GM03348 (cell line): ENCODE measurements at regions not wholly inside any gene's neighbourhood (a gene's known extent, or its start where the extent isn't known, plus 50 kb on each side); places are given as distances from the start of the nearest gene placed in this dataset.
"Not testable (repeated sequence)": the region's sequence is repeated elsewhere in the genome, so short reads cannot be mapped to it uniquely, and the experiment has no call there.

Experiments used
- DNase-seq: peaks from one replicate; pipeline ENCODE4 v3.0.0; 2012; ENCODE audit warnings: low spot score

DNA sequence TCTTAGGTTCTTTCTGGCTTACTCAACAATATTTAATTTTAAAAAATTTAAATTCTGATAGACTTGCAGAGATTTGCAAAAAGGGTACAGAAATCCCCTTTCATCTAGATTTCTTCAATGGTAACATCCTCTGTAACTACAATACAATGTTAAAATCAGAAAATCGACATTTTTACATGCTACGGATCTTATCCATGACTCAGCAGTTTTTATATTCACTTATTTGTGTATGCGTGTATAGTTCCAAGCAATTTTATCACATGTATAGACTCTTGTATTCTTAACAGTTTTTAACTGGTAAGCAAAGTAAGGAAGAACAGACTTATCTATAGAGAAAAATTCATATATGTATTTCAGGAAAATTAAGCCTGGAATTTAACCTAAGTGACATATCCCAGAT is 256.1 kb upstream of the MEX3C start:
- DNase-seq: no peak

GRCh38 chr18:51458861-51459260 is 261.4 kb upstream of the MEX3C start:
- DNase-seq: no peak

GRCh38 chr18:51461956-51462355 is 264.5 kb upstream of the MEX3C start:
- no peak for DNase-seq

DNA sequence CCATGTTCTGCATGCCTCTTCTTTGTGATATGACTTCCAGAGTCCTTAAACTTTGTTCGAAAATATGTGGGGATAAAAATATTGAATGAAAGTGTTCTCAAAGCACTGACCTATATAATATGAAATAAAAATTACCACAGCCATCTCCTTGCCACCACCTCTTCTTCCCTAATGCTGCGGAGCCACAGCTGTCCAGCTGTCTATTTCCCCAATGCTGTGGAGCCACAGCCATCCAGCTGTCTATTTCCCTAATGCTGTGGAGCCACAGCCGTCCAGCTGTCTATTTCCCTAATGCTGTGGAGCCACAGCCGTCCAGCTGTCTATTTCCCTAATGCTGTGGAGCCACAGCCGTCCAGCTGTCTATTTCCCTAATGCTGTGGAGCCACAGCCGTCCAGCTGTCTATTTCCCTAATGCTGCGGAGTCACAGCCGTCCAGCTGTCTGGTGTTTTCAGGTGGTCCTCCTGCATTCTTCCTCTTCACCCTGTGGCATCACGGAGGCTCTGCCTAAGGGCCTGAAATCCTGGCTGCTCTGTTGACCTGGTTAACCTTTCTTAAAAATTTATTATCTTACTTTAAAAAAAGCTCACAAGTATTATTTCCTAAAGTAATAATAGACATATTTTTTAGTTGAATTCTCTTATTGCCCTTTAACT is 266.1 kb upstream of the MEX3C start:
- no peak for DNase-seq

- no peak for DNase-seq
Observed at GRCh38 chr18:51478908-51479307, 281.4 kb upstream of the MEX3C start.

DNA sequence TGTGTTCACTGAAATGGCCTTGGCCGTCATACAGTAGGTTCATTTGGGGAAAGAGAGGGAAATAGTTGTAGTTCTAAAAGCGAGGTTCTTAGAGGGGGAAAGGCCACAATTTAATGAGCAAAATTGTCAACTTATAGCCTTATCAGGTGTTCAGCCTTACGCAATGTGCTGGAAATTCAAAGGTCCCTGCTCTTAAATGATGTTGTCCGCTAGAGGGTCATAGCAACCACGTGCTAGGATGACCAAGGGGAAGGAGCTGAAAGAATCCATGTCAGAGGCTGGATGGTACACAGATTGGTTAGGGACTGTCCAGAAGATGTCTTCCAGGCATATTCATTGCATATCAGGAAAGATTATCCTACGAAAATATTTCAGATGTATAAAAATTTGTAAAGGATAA is 282.3 kb upstream of the MEX3C start:
- no peak for DNase-seq

DNA sequence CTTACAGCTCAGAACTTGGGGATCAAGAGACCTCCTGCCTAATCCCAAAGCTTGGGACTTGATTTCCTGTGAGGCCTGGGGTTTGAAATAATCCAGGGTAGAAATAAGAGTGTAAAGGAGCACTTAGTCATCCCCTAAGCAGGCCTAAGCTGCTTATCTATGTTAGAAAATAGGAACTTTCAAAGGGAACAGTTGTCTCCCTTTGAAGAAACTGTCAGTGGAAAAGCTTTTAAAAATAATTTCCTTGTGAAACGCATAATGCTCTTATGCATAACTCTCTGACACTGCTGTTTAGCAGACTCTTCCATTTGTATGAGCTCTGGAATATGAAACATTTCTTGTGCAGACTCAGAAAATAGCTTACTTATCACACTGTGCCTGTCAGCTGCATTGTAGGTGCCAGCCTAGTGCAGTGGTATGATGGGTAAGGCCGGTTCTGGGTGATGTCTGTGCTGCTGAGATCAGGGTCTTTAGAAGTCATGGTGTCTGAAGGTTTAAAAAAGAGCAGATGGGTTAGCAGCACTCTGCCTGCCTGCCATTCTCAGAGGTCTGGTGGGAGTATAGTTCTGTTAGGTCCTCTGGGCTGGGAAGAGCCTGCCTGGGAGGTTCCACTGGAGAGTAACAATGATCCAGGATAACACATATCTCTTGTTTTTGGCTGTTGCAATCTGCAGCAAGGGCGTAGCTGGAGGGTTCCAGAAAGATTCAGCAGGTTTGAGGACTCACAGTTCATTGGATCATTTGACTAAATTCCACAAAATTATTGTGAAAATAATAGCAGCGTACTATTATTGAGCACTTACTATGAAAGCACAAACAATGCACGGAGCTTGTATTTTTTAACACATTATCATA is 283.2 kb upstream of the MEX3C start:
- no peak for DNase-seq

DNA sequence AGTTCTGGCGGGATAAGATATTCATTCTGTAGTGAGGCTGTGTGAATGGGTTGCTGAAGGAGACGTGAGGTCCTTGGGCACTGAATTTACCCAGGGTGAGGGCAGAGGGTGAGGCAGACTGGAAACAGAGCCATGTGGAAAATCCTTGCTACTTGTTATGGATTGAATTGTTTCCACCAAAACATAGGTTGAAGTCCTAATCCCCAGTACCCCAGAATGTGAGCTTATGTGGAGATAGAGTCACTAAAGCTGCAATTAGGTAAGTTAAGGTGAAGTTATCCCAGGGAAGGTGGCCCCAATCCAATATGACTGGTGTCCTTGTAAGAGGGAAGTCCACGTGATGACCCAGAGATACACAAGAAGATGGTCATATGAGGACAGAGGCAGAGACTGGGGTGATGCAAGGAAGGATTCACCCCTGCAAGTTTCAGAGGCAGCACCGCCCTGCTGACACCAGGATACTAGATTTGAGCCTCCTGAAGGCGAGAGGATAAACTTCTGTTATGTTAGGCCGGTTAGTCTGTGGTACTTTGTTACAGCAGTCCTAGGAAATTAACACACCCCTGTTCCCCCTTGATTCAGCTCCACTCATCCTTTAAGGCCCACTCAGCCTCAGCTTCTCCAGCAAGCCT is 289.4 kb upstream of the MEX3C start:
- DNase-seq: no peak

DNA sequence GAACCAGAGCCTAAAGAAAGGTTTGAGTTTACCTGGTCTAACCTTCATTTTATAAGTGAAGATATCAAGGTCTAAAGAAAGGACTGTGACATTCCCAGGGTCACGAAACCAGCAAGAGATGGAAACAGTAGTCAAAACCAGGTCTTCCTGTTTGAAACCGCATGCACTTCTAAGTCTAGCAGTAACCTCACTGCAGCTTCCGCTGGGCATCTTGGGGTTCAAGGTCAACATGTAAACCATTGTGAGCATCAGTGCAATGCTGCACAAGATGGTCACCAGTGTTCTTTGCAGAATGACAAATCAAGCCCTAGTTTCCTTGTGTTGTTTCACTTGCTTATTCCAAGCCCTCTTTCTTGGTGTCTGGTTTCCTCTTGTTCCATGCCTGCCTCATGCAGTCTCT is 292.9 kb upstream of the MEX3C start:
- DNase-seq: no peak

GRCh38 chr18:51490860-51491259 is 293.4 kb upstream of the MEX3C start:
- DNase-seq: no peak

- no peak for DNase-seq
Observed at GRCh38 chr18:51491678-51492372, 294.3 kb upstream of the MEX3C start.

DNA sequence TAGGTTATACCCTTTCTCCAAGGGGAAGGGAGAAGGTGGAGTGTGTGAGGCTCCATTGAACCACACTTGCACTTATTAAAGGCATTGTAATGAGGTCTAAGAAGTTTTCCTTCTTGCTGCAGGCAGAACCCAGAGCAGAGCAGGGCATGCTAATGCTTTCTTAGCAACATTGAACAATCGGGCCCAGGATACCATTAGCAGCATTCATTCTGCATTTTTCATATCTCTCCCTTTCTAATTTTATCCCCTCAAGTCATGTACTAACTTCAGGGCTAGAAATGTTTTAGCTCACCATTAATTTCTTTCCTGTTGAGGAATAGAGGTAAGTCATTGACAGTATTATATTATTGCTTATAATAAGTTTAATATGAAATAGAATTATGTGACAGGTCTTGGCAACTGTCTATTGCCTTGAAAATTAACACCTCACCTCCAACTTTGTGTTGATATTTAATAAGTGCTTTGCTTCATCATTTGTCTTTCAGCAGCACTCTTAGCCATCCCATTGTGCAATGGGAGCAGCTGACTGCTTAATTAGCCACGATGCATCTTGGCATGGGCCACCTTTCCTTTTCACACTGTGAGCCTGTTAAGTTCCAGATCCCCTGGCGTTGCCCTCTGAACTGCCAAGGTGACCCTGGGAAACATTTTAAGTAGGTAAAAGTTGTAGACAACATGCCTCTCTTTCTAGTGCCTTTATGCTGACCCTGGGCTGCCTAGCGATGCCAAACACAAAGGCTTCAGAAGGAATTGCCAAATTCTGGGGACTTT is 300.8 kb upstream of the MEX3C start:
- DNase-seq: no peak

- no peak for DNase-seq
Observed at GRCh38 chr18:51503351-51503750, 305.9 kb upstream of the MEX3C start.

GRCh38 chr18:51506811-51507210 is 309.3 kb upstream of the MEX3C start:
- DNase-seq: no peak

- not testable (repeated sequence) for DNase-seq
Observed at GRCh38 chr18:51508410-51508809, 310.9 kb upstream of the MEX3C start.

DNA sequence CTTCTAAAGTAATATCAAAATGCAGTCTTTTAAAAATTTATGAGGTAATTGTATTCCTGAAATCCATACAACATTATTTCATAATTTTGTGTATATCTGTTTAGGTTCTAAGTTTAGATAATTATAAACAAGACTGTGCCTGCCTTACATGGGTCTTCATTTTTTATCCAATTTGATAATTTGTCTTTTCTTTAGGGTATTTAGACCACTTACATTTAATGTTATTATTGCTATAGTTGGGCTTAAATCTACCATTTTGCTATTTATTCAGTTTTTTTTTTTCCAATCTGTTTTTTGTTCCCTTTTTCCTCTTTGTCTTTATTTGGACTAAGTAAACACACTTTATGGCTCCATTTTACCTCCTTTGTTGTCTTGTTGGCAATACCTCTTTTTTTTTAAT is 312.5 kb upstream of the MEX3C start:
- no peak for DNase-seq

- no peak for DNase-seq
Observed at GRCh38 chr18:51513517-51513916, 316.0 kb upstream of the MEX3C start.

- DNase-seq: no peak
Observed at GRCh38 chr18:51514128-51514527, 316.6 kb upstream of the MEX3C start.

- no peak for DNase-seq
Observed at GRCh38 chr18:51516478-51517038, 319.1 kb upstream of the MEX3C start.

DNA sequence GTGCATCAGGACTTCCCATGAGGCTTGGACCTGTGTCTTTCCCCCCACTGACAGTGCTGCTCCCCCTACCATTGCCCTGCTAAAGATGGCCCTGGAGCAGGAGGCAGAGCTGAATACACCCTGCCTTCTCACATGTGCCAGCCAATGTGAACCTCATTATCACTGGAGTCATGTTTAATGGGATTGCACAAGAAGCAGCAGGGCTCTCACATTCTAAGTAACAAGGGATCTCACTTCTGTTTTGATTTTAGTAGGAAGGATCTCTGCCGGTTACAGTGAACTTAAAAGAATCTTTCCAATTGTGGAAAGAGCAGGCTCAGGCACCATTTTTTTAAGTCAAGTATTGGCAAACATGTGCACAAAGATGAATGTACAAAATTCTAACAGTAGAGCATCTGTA is 322.1 kb upstream of the MEX3C start:
- DNase-seq: no peak

DNA sequence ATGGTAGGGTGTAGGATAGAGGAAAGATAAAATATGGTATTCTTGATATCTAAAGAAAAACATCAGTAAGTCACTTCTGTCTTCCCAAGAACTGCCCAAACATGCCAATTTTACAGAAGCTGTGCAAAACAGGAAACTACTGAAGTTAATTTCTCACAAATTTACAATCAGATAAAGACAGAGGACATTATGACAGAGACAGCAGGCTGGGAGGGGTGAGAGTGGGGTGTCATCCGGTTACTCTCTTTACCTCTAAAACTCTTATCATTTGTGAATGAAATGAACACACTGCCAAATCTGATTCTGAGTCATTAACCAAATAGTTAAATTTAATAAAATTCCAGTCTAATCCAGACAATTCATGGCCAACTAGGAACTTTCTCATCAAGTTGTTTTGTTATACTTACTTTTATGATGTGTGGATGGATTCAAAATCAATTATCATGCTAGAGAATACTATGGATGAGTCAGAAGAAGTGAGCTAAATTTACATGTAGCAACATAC is 323.2 kb upstream of the MEX3C start:
- DNase-seq: no peak
